OCI-LY1 (cell line): ENCODE measurements at regions not wholly inside any gene's neighbourhood (a gene's known extent, or its start where the extent isn't known, plus 50 kb on each side); places are given as distances from the start of the nearest gene placed in this dataset.

Experiments
- H2AFZ ChIP-seq: fragments of 200-600 bp; sonication (generic), shearing (Covaris generic); 2 replicates; pipeline ENCODE4 v1.6.0; 2014; ENCODE audit warnings: antibody characterized with exemption, mild to moderate bottlenecking, low read length
- H3F3A ChIP-seq: fragments of 200-600 bp; sonication (generic), shearing (Covaris generic); 2 replicates; pipeline ENCODE4 v1.6.0; 2014; ENCODE audit warnings: mild to moderate bottlenecking, antibody characterized with exemption, low read length, moderate library complexity; ENCODE audit not compliant: insufficient read depth
- H3K27ac ChIP-seq: fragments of 200-600 bp; sonication (generic); 2 replicates; pipeline ENCODE4 v1.5.1; 2014; ENCODE audit warnings: low read length, mixed run types, mild to moderate bottlenecking, low read depth; ENCODE audit not compliant: poor library complexity, severe bottlenecking
- H3K27me3 ChIP-seq: fragments of 200-600 bp; sonication (generic); 2 replicates; pipeline ENCODE4 v1.6.0; 2014; ENCODE audit warnings: antibody characterized with exemption, mild to moderate bottlenecking, low read length, moderate library complexity; ENCODE audit not compliant: insufficient read depth
- H3K36me3 ChIP-seq: fragments of 200-600 bp; sonication (generic); 2 replicates; pipeline ENCODE4 v1.6.1; 2014; ENCODE audit warnings: mild to moderate bottlenecking, antibody characterized with exemption, low read length, moderate library complexity, mixed read lengths; ENCODE audit not compliant: insufficient read depth
- H3K4me1 ChIP-seq: fragments of 200-600 bp; sonication (generic); 2 replicates; pipeline ENCODE4 v1.5.1; 2014; ENCODE audit warnings: mild to moderate bottlenecking, low read length, moderate library complexity; ENCODE audit not compliant: insufficient read depth, severe bottlenecking
- H3K4me2 ChIP-seq: fragments of 200-600 bp; sonication (generic), shearing (Covaris generic); 2 replicates; pipeline ENCODE4 v1.6.1; 2014; ENCODE audit warnings: low read length
- H3K4me3 ChIP-seq: fragments of 200-600 bp; sonication (generic); 2 replicates; pipeline ENCODE4 v1.5.1; 2014; ENCODE audit warnings: low read length, low read depth, mild to moderate bottlenecking, mixed read lengths; ENCODE audit not compliant: poor library complexity, severe bottlenecking
- H3K79me2 ChIP-seq: fragments of 200-600 bp; shearing (Covaris generic); 2 replicates; pipeline ENCODE4 v1.6.1; 2016; ENCODE audit warnings: mixed run types, low read length, mixed read lengths; ENCODE audit not compliant: insufficient read depth
- H3K9ac ChIP-seq: fragments of 200-600 bp; sonication (generic), shearing (Covaris generic); 2 replicates; pipeline ENCODE4 v1.6.1; 2014; ENCODE audit warnings: mild to moderate bottlenecking, low read length, mixed read lengths
- H3K9me2 ChIP-seq: fragments of 200-600 bp; sonication (generic), shearing (Covaris generic); 2 replicates; pipeline ENCODE4 v1.6.1; 2014; ENCODE audit warnings: low read depth, mild to moderate bottlenecking, low read length, mixed read lengths
- H3K9me3 ChIP-seq: fragments of 200-600 bp; shearing (Covaris generic); 2 replicates; pipeline ENCODE4 v1.6.1; 2014; ENCODE audit warnings: low read length, mixed read lengths
- H4K20me1 ChIP-seq: fragments of 200-600 bp; sonication (generic), shearing (Covaris generic); 2 replicates; pipeline ENCODE4 v1.6.0; 2016; ENCODE audit warnings: mild to moderate bottlenecking, low read length; ENCODE audit not compliant: insufficient read depth
- EZH2 ChIP-seq: fragments of 200-600 bp; sonication (generic), shearing (Covaris generic); IDR thresholded peaks from 2 replicates; pipeline ENCODE4 v1.8.0; 2017; ENCODE audit warnings: borderline replicate concordance, mixed run types, mild to moderate bottlenecking, antibody characterized with exemption, low read length, moderate library complexity, mixed read lengths
- TF ChIP-seq, protein P1 (sequence below): fragments of 200-600 bp; sonication (generic), shearing (Covaris generic); IDR thresholded peaks from 2 replicates; pipeline ENCODE4 v1.5.1; 2017; ENCODE audit warnings: mild to moderate bottlenecking, antibody characterized with exemption, low read length, moderate library complexity, mixed read lengths

DNA sequence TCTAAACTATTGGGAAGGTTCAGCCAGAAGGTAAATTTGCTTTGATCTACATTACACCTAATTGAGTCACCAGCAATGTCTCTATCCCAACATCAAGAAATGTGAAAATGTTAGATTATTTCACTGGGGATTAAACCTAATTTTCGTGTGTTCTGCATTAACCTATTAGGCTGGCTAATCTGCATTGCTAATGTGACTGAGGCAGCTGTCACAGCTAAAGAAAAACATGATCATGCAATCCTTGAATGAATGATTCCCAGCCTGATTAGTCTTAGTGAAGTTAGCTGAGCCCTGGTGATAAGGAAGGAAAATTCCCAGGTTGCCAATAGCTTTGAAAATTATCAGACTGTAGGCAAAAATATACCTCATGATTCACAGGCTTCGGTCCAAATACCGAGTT, 135.3 kb downstream of the LINC00237 start:
- Histone ChIP-seq H3F3A (no peaks in the 10 kb centered on the region), H3K4me1 (no peaks in the 10 kb centered on the region), H3K4me3 (no peak overlapping the region), H3K27ac (no peak overlapping the region), H3K9ac (no peak overlapping the region), H3K79me2 (no peaks in the 10 kb centered on the region), H3K9me2 (no peaks in the 10 kb centered on the region), H3K36me3 (no peaks in the 10 kb centered on the region), H4K20me1 (no peaks in the 10 kb centered on the region), H3K4me2 (no peak overlapping the region), H2AFZ (no peak overlapping the region), H3K27me3 (no peaks in the 10 kb centered on the region), H3K9me3 (no peaks in the 10 kb centered on the region)
- no peak for TF ChIP-seq EZH2
- TF ChIP-seq, protein P1, sequence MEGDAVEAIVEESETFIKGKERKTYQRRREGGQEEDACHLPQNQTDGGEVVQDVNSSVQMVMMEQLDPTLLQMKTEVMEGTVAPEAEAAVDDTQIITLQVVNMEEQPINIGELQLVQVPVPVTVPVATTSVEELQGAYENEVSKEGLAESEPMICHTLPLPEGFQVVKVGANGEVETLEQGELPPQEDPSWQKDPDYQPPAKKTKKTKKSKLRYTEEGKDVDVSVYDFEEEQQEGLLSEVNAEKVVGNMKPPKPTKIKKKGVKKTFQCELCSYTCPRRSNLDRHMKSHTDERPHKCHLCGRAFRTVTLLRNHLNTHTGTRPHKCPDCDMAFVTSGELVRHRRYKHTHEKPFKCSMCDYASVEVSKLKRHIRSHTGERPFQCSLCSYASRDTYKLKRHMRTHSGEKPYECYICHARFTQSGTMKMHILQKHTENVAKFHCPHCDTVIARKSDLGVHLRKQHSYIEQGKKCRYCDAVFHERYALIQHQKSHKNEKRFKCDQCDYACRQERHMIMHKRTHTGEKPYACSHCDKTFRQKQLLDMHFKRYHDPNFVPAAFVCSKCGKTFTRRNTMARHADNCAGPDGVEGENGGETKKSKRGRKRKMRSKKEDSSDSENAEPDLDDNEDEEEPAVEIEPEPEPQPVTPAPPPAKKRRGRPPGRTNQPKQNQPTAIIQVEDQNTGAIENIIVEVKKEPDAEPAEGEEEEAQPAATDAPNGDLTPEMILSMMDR: no peak

- Histone ChIP-seq H3K9ac (no peak overlapping the region), H3K4me3 (no peak overlapping the region), H3K4me1 (no peaks in the 10 kb centered on the region), H3K9me2 (no peaks in the 10 kb centered on the region), H3K36me3 (no peaks in the 10 kb centered on the region), H3K9me3 (no peaks in the 10 kb centered on the region), H3K4me2 (no peak overlapping the region), H3K27ac (no peak overlapping the region), H3K79me2 (no peaks in the 10 kb centered on the region), H2AFZ (no peak overlapping the region), H3K27me3 (no peaks in the 10 kb centered on the region), H4K20me1 (no peaks in the 10 kb centered on the region), H3F3A (no peaks in the 10 kb centered on the region)
- no peak for TF ChIP-seq EZH2
- TF ChIP-seq, protein P1: no peak
These were observed 136.4 kb downstream of the LINC00237 start for GRCh38 chr20:20969701-20970280.

DNA sequence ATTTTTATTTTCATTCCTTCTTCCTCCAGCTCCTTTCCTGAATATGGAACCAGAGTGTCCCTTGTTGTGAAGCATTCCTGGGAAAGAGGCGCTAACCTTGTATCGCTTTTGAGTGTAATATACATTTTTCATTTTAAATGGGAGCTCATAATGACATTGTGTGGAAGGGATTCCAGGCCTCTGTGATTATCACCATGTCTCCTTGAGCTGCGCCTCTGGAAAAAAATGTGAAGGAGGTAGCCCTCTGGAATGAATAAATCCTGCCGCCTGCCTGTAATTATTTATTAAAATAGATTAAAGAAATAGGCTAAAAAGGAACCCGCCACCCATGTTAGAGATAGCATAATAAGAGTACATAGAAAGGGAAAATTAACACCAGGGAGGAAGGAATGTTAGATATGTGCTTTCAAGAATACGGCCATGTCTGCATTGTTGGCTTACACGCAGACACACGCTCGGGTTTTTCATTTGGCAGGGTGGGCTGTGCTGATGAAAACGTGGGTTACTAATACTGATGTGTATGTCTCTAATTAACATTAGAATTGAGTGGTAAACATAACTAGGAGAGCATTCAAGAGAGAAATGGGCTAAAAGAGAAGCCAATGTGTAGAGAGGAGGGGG, 138.5 kb downstream of the LINC00237 start:
- Histone ChIP-seq H3K27me3 (no peaks in the 10 kb centered on the region), H3K27ac (no peak overlapping the region), H3K4me2 (no peak overlapping the region), H3K9me3 (no peaks in the 10 kb centered on the region), H2AFZ (no peak overlapping the region), H3K79me2 (no peaks in the 10 kb centered on the region), H4K20me1 (no peaks in the 10 kb centered on the region), H3K4me3 (no peak overlapping the region), H3K9ac (no peak overlapping the region), H3F3A (no peaks in the 10 kb centered on the region), H3K9me2 (no peaks in the 10 kb centered on the region), H3K4me1 (no peaks in the 10 kb centered on the region), H3K36me3 (no peaks in the 10 kb centered on the region)
- no peak for TF ChIP-seq EZH2

DNA sequence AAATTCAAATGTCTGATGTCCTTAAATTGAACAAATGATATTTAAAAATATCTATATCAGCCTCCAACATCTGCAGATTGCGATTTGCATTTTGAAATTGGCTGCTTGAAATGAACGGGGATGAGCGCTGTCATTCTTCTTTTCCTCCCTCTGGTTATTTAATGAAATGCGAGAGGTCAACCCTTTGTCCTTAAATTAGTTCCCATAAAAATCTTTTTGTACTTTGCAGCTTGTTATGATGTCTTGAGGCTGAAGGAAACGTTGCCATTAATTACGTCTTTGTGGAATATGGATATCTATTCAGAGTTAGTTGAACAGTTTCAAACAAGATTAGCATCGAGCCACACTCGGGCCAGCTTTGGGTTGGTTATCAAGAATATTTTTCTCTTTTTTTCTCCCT, 140.0 kb downstream of the LINC00237 start:
- no peak for TF ChIP-seq EZH2
- TF ChIP-seq, protein P1: no peak

More for the DNA sequence above, 140.0 kb downstream of the LINC00237 start:
- no peak overlapping the region for H3K4me2 ChIP-seq
- no peaks in the 10 kb centered on the region for H4K20me1 ChIP-seq
- no peaks in the 10 kb centered on the region for H3F3A ChIP-seq
- no peaks in the 10 kb centered on the region for H3K9me2 ChIP-seq
- no peaks in the 10 kb centered on the region for H3K27me3 ChIP-seq
- no peaks in the 10 kb centered on the region for H3K9me3 ChIP-seq
- H3K79me2 ChIP-seq: no peaks in the 10 kb centered on the region
- H3K9ac ChIP-seq: no peak overlapping the region
- H3K27ac ChIP-seq: no peak overlapping the region
- no peaks in the 10 kb centered on the region for H3K4me1 ChIP-seq
- H2AFZ ChIP-seq: no peak overlapping the region
- H3K4me3 ChIP-seq: no peak overlapping the region
- H3K36me3 ChIP-seq: no peaks in the 10 kb centered on the region
